ENCODE measurements at regions not wholly inside any gene's neighbourhood (a gene's known extent, or its start where the extent isn't known, plus 50 kb on each side); places are given as distances from the start of the nearest gene placed in this dataset.

- TF ChIP-seq POLR2A (IDR thresholded peaks at IDR 0.05; ENCODE audit: low read depth, low read length) (no peak), CTCF (conservative IDR thresholded peaks at IDR 0.05; ENCODE audit: low read depth, low read length) (no peak), MXI1 (IDR thresholded peaks at IDR 0.05; ENCODE audit: borderline replicate concordance, low read depth, low read length) (no peak), RAD21 (IDR thresholded peaks at IDR 0.05; ENCODE audit: low read length) (no peak), RFX5 (IDR thresholded peaks at IDR 0.05; ENCODE audit: low read depth, low read length) (no peak), RCOR1 (IDR thresholded peaks at IDR 0.05; ENCODE audit: insufficient replicate concordance, low read length) (no peak), CEBPB (IDR thresholded peaks at IDR 0.05; ENCODE audit: low read depth, low read length) (no peak)
These were observed 484.6 kb downstream of the RFC3 start for GRCh38 chr13:34302596-34302995.

Data from IMR-90 (cell line).